ENCODE measurements at regions not wholly inside any gene's neighbourhood (a gene's known extent, or its start where the extent isn't known, plus 50 kb on each side); places are given as distances from the start of the nearest gene placed in this dataset.

DNA sequence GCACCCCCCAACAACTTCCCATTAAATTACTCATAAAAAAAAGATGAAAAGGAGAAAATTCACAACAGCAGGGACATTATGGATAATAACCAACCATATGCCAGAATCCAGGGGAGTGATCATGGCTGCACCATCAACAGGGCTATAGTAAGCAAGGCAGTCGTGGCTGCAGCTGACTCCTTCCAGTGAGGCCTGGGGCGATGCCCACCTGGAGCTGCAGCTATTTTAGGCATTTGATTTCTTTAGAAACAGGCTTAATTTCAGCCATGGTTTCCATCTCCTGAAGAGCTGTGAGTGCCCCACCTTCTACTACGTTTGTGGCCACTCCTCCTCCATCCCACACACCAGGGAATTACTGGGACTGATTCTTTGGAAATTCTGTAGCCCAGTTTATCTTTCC is 84.0 kb downstream of the MINAR1 start:
- no peak overlapping the region for H3K27ac ChIP-seq (ENCODE audit: low read depth in 1 of 2, low read length in 2 of 2)
- 55% methylated on average over 3 of the region's 3 CpGs for WGBS
- no peaks in the 10 kb centered on the region for H3K27me3 ChIP-seq (ENCODE audit: control insufficient read depth in 4 of 4, insufficient read depth in 4 of 4, low read length in 3 of 4)
- DNase-seq (ENCODE audit: low spot score), result no peak
- no peaks in the 10 kb centered on the region for H3K36me3 ChIP-seq (ENCODE audit: control insufficient read depth in 4 of 4, insufficient read depth in 3 of 4, low read depth in 1 of 4, low read length in 3 of 4)
- H3K9ac ChIP-seq (ENCODE audit: low read depth in 1 of 2, low read length in 2 of 2), result no peak overlapping the region
- H3K9me3 ChIP-seq (ENCODE audit: control insufficient read depth in 4 of 4, low read length in 3 of 4), result no peaks in the 10 kb centered on the region
- no peak overlapping the region for H3K4me3 ChIP-seq (ENCODE audit: low read depth in 1 of 3, low read length in 3 of 3)
- TF ChIP-seq HNF4G (IDR thresholded peaks at IDR 0.05), result no peak
- TF ChIP-seq RXRA (IDR thresholded peaks at IDR 0.05), result no peak
- no peak for TF ChIP-seq JUND (IDR thresholded peaks at IDR 0.05)
- TF ChIP-seq NR2F2 (IDR thresholded peaks at IDR 0.05), result no peak
- no peak for TF ChIP-seq TAF1 (conservative IDR thresholded peaks at IDR 0.05)
- TF ChIP-seq HNF4A (conservative IDR thresholded peaks at IDR 0.05), result no peak
- TF ChIP-seq, protein P1, sequence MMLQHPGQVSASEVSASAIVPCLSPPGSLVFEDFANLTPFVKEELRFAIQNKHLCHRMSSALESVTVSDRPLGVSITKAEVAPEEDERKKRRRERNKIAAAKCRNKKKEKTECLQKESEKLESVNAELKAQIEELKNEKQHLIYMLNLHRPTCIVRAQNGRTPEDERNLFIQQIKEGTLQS (IDR thresholded peaks at IDR 0.05), result no peak
- no peak for TF ChIP-seq GABPA (IDR thresholded peaks at IDR 0.05 in 1 of 2, conservative IDR thresholded peaks at IDR 0.05 in 1 of 2)
- no peak for TF ChIP-seq YY1 (IDR thresholded peaks at IDR 0.05)
- TF ChIP-seq, protein P2, sequence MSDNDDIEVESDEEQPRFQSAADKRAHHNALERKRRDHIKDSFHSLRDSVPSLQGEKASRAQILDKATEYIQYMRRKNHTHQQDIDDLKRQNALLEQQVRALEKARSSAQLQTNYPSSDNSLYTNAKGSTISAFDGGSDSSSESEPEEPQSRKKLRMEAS (IDR thresholded peaks at IDR 0.05), result no peak
- TF ChIP-seq, protein P3, sequence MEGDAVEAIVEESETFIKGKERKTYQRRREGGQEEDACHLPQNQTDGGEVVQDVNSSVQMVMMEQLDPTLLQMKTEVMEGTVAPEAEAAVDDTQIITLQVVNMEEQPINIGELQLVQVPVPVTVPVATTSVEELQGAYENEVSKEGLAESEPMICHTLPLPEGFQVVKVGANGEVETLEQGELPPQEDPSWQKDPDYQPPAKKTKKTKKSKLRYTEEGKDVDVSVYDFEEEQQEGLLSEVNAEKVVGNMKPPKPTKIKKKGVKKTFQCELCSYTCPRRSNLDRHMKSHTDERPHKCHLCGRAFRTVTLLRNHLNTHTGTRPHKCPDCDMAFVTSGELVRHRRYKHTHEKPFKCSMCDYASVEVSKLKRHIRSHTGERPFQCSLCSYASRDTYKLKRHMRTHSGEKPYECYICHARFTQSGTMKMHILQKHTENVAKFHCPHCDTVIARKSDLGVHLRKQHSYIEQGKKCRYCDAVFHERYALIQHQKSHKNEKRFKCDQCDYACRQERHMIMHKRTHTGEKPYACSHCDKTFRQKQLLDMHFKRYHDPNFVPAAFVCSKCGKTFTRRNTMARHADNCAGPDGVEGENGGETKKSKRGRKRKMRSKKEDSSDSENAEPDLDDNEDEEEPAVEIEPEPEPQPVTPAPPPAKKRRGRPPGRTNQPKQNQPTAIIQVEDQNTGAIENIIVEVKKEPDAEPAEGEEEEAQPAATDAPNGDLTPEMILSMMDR (IDR thresholded peaks at IDR 0.05; ENCODE audit: low read depth, low read length, missing input control), result no peak
- no peak for TF ChIP-seq SP1 (IDR thresholded peaks at IDR 0.05)
- TF ChIP-seq, protein P4, sequence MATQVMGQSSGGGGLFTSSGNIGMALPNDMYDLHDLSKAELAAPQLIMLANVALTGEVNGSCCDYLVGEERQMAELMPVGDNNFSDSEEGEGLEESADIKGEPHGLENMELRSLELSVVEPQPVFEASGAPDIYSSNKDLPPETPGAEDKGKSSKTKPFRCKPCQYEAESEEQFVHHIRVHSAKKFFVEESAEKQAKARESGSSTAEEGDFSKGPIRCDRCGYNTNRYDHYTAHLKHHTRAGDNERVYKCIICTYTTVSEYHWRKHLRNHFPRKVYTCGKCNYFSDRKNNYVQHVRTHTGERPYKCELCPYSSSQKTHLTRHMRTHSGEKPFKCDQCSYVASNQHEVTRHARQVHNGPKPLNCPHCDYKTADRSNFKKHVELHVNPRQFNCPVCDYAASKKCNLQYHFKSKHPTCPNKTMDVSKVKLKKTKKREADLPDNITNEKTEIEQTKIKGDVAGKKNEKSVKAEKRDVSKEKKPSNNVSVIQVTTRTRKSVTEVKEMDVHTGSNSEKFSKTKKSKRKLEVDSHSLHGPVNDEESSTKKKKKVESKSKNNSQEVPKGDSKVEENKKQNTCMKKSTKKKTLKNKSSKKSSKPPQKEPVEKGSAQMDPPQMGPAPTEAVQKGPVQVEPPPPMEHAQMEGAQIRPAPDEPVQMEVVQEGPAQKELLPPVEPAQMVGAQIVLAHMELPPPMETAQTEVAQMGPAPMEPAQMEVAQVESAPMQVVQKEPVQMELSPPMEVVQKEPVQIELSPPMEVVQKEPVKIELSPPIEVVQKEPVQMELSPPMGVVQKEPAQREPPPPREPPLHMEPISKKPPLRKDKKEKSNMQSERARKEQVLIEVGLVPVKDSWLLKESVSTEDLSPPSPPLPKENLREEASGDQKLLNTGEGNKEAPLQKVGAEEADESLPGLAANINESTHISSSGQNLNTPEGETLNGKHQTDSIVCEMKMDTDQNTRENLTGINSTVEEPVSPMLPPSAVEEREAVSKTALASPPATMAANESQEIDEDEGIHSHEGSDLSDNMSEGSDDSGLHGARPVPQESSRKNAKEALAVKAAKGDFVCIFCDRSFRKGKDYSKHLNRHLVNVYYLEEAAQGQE (IDR thresholded peaks at IDR 0.05), result no peak
- TF ChIP-seq, protein P5, sequence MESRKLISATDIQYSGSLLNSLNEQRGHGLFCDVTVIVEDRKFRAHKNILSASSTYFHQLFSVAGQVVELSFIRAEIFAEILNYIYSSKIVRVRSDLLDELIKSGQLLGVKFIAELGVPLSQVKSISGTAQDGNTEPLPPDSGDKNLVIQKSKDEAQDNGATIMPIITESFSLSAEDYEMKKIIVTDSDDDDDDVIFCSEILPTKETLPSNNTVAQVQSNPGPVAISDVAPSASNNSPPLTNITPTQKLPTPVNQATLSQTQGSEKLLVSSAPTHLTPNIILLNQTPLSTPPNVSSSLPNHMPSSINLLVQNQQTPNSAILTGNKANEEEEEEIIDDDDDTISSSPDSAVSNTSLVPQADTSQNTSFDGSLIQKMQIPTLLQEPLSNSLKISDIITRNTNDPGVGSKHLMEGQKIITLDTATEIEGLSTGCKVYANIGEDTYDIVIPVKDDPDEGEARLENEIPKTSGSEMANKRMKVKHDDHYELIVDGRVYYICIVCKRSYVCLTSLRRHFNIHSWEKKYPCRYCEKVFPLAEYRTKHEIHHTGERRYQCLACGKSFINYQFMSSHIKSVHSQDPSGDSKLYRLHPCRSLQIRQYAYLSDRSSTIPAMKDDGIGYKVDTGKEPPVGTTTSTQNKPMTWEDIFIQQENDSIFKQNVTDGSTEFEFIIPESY (IDR thresholded peaks at IDR 0.05), result no peak
- peaks cover 0 to 2% (median 0%) of the 10 kb centered on the region in 4 donors for H3K4me1 ChIP-seq (ENCODE audit: control insufficient read depth in 4 of 4, insufficient read depth in 4 of 4, low read length in 3 of 4)

DNA sequence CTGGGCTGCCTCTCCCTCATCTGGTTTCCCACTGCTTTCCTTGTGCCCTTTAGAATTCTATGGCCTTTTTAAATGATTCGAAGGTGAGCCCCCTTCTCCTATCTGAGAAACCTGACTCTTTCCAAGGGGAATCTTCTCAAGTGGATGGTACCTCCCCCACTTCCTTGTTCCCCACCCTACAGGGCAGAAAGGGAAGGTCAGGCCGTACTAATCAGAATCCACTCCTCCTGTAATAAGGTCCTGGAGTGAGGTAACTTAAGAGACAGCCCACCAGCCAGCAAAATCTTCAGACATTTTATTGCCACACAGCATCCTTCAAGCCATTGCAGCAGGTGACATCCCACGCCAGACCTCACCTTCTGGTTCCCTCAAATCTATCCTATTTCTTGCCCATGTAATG is 84.5 kb downstream of the MINAR1 start:
- no peak overlapping the region for H3K9ac ChIP-seq (ENCODE audit: low read depth in 1 of 2, low read length in 2 of 2)
- DNase-seq (ENCODE audit: low spot score), result no peak
- no peaks in the 10 kb centered on the region for H3K9me3 ChIP-seq (ENCODE audit: control insufficient read depth in 4 of 4, low read length in 3 of 4)
- peaks cover 0 to 2% (median 0%) of the 10 kb centered on the region in 4 donors for H3K4me1 ChIP-seq (ENCODE audit: control insufficient read depth in 4 of 4, insufficient read depth in 4 of 4, low read length in 3 of 4)
- H3K27me3 ChIP-seq (ENCODE audit: control insufficient read depth in 4 of 4, insufficient read depth in 4 of 4, low read length in 3 of 4), result no peaks in the 10 kb centered on the region
- H3K36me3 ChIP-seq (ENCODE audit: control insufficient read depth in 4 of 4, insufficient read depth in 3 of 4, low read depth in 1 of 4, low read length in 3 of 4), result no peaks in the 10 kb centered on the region
- no peak overlapping the region for H3K27ac ChIP-seq (ENCODE audit: low read depth in 1 of 2, low read length in 2 of 2)
- no peak overlapping the region for H3K4me3 ChIP-seq (ENCODE audit: low read depth in 1 of 3, low read length in 3 of 3)
- 87% methylated on average over 3 of the region's 3 CpGs for WGBS
- no peak for TF ChIP-seq FOXA1 (IDR thresholded peaks at IDR 0.05)
- no peak for TF ChIP-seq HNF4G (IDR thresholded peaks at IDR 0.05)
- no peak for TF ChIP-seq GABPA (IDR thresholded peaks at IDR 0.05 in 1 of 2, conservative IDR thresholded peaks at IDR 0.05 in 1 of 2)
- TF ChIP-seq YY1 (IDR thresholded peaks at IDR 0.05), result no peak
- TF ChIP-seq NR2F2 (IDR thresholded peaks at IDR 0.05), result no peak
- no peak for TF ChIP-seq RXRA (IDR thresholded peaks at IDR 0.05)
- no peak for TF ChIP-seq EGR1 (IDR thresholded peaks at IDR 0.05; ENCODE audit: low read depth in 2 of 2)
- TF ChIP-seq JUND (IDR thresholded peaks at IDR 0.05), result no peak
- TF ChIP-seq, protein P1 (IDR thresholded peaks at IDR 0.05), result no peak
- TF ChIP-seq, protein P3 (IDR thresholded peaks at IDR 0.05; ENCODE audit: low read depth, low read length, missing input control), result no peak
- no peak for TF ChIP-seq FOXA2 (IDR thresholded peaks at IDR 0.05)
- no peak for TF ChIP-seq HNF4A (conservative IDR thresholded peaks at IDR 0.05)
- TF ChIP-seq, protein P5 (IDR thresholded peaks at IDR 0.05), result no peak
- TF ChIP-seq RAD21 (IDR thresholded peaks at IDR 0.05), result no peak
- TF ChIP-seq TAF1 (conservative IDR thresholded peaks at IDR 0.05), result no peak

Data from liver (tissue), 8 donors.